ENCODE measurements at regions not wholly inside any gene's neighbourhood (a gene's known extent, or its start where the extent isn't known, plus 50 kb on each side); places are given as distances from the start of the nearest gene placed in this dataset.

DNA sequence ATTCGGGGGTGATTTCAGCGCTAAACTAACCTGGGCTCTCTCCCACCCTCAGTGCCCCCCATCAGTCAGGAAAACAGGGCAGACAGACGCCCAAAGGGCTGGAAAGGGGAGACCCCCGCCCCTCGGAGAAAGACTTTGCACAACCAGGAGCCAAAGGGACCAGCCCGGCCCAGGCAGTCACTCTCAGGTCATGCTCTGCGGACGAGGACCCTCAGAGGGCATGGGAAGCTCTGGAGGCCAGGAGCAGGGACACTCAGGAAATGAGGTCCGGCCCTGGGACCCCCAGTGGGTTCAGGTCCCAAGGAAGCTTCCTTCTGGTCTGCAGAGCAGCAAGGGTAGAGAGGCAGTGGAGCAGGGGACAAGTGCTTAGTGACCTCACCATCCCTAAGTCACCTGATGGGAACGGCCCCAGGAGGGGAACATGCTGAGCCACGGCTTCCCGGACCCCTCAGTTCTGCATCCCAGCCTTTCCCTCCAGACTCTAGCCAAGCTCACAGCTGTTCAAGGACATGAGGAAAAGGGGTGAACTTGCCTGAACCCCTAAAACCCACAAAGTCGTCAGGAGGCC lies 88.0 kb upstream of the GPC1 start:
- TF ChIP-seq, protein P1, sequence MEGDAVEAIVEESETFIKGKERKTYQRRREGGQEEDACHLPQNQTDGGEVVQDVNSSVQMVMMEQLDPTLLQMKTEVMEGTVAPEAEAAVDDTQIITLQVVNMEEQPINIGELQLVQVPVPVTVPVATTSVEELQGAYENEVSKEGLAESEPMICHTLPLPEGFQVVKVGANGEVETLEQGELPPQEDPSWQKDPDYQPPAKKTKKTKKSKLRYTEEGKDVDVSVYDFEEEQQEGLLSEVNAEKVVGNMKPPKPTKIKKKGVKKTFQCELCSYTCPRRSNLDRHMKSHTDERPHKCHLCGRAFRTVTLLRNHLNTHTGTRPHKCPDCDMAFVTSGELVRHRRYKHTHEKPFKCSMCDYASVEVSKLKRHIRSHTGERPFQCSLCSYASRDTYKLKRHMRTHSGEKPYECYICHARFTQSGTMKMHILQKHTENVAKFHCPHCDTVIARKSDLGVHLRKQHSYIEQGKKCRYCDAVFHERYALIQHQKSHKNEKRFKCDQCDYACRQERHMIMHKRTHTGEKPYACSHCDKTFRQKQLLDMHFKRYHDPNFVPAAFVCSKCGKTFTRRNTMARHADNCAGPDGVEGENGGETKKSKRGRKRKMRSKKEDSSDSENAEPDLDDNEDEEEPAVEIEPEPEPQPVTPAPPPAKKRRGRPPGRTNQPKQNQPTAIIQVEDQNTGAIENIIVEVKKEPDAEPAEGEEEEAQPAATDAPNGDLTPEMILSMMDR (IDR thresholded peaks at IDR 0.05), result no peak
- no peaks in the 10 kb centered on the region for H3K4me1 ChIP-seq
- intact Hi-C loops (cut with DNase I), result loop anchor here in 1 of 3 donors (10.0 kb wide), 1 partner anchor 123 kb away; no protein-coding TSS in a partner anchor
- WGBS, 2 donors, result 77 to 82% methylated on average over 12 to 13 of the region's 13 CpGs
- H3K9me3 ChIP-seq, result no peaks in the 10 kb centered on the region
- FAIRE-seq (no peak), ATAC-seq (no peak), DNase-seq (peak in 1 of 6 donors; percentile 44)
- H3K36me3 ChIP-seq, result no peaks in the 10 kb centered on the region
- H3K27ac ChIP-seq, result no peak overlapping the region
- no peaks in the 10 kb centered on the region for H3K27me3 ChIP-seq
- no peak overlapping the region for H3K4me3 ChIP-seq

DNA sequence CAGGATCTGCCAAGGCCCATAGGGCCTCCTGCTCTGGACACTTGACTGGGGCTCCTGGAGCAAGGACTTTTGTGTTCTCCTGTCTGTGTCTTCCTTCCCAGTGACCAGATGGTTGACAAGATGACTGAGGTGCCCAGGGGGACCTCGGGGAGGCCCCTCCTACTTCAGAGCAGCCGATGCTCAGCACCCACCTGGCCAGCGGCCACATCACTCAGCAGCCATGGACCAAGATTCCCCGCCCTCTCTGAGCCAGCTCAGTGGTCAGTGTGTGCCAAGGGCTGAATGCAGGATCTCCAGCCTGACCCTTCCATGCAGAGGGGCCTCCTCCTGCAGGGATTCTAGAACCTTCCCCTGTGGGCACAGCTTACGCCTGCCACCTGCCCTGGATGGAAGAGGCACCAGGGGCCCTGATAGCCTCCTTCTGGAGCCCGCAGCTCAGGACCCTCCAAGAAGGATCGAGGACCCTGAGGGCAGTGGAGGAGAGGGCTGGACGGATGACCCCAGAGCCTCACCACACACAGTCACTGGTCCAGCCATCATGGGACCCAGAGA lies 87.4 kb upstream of the GPC1 start:
- TF ChIP-seq, protein P1 (IDR thresholded peaks at IDR 0.05), result no peak
- Histone ChIP-seq H3K4me1 (no peaks in the 10 kb centered on the region), H3K36me3 (no peaks in the 10 kb centered on the region), H3K27me3 (no peaks in the 10 kb centered on the region), H3K9me3 (no peaks in the 10 kb centered on the region), H3K4me3 (no peak overlapping the region), H3K27ac (no peak overlapping the region)
- intact Hi-C loops (cut with DNase I), result loop anchor here in 1 of 3 donors (10.0 kb wide), 1 partner anchor 123 kb away; no protein-coding TSS in a partner anchor
- no peak for FAIRE-seq
- no peak for DNase-seq
- ATAC-seq, result no peak
- 76 to 87% methylated on average over 8 of the region's 8 CpGs for WGBS, 2 donors

DNA sequence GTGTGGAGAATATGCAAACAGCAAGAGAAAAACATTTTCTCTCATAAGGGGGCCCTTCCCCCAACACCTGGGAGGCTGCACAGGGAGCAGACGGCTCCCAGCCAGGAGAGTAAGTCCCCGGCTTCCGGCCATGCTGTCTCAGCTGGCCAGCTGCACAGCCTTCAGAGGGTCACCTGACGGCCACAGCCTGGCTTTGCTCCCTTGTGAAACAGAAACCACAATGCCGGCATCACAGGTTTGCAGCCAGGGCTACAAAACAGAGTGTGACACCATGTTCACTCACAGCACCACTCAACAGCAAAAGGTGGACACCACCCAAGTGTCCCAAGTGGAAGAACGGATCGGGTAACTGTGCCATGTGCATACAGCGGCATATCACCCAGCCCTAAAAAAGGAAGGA lies 86.9 kb upstream of the GPC1 start:
- no peaks in the 10 kb centered on the region for H3K9me3 ChIP-seq
- no peaks in the 10 kb centered on the region for H3K4me1 ChIP-seq
- TF ChIP-seq, protein P1 (IDR thresholded peaks at IDR 0.05), result no peak
- peak in 1 of 6 donors; percentile 53 for DNase-seq
- H3K36me3 ChIP-seq, result no peaks in the 10 kb centered on the region
- ATAC-seq, result peak in 1 of 4 donors; percentile 52
- intact Hi-C loops (cut with DNase I), result loop anchor here in 1 of 3 donors (10.0 kb wide), 1 partner anchor 124 kb away; no protein-coding TSS in a partner anchor
- no peaks in the 10 kb centered on the region for H3K27me3 ChIP-seq
- no peak overlapping the region for H3K4me3 ChIP-seq
- no peak overlapping the region for H3K27ac ChIP-seq
- 49% methylated on average over 8 of the region's 8 CpGs for WGBS, 2 donors
- FAIRE-seq, result no peak

DNA sequence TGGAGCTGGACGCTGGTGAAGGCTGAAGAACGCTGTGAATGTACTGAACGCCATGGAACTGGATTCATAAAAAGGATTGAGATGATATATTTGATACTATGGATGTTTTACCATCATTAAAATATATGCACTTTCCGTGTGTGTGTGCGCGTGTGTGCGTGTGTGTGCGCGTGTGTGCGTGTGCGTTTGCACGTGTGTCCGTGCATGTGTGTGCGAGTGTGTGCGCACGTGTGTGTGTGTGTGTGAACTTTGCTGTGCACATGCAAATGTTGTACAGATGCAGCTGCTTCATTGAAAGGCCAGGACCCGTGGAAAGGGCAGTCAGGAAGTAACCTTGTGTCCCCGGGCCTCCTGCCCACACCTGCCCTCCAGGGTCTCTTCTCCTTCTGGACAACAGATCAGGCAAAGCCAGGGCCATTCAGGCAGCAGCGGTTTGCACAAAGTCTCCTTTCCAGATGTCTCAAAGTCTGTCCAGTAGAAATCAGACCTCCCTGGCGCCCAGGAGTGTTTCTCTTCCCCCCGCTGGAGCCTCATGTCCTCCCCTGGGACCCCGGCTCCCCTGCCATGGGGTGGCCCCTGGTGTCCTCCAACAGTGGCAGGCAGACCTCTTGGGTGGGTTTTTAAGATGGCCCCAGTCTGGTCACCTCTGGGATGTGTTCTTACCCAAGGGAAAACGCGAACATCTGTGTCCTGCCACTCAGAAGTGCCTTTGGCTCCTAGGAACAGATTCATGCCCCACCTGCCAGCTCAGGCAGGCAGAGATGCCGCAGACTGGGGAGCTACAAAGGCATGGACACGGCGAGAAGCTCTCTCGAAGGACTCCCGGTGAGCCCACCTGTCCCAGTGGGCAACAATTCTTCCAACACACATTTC lies 86.1 kb upstream of the GPC1 start:
- no peaks in the 10 kb centered on the region for H3K27me3 ChIP-seq
- DNase-seq, result peak in 1 of 6 donors; percentile 39
- H3K9me3 ChIP-seq, result no peaks in the 10 kb centered on the region
- H3K36me3 ChIP-seq, result no peaks in the 10 kb centered on the region
- H3K4me1 ChIP-seq, result no peaks in the 10 kb centered on the region
- TF ChIP-seq, protein P1 (IDR thresholded peaks at IDR 0.05), result no peak
- intact Hi-C loops (cut with DNase I), result loop anchor here in 1 of 3 donors (10.0 kb wide), 1 partner anchor 125 kb away; no protein-coding TSS in a partner anchor
- H3K4me3 ChIP-seq, result no peak overlapping the region
- ATAC-seq, result no peak
- WGBS, 2 donors, result 73 to 80% methylated on average over 29 of the region's 29 CpGs
- no peak overlapping the region for H3K27ac ChIP-seq
- FAIRE-seq, result no peak

Data from pancreas (tissue), 10 donors.